ENCODE measurements at regions not wholly inside any gene's neighbourhood (a gene's known extent, or its start where the extent isn't known, plus 50 kb on each side); places are given as distances from the start of the nearest gene placed in this dataset.

DNA sequence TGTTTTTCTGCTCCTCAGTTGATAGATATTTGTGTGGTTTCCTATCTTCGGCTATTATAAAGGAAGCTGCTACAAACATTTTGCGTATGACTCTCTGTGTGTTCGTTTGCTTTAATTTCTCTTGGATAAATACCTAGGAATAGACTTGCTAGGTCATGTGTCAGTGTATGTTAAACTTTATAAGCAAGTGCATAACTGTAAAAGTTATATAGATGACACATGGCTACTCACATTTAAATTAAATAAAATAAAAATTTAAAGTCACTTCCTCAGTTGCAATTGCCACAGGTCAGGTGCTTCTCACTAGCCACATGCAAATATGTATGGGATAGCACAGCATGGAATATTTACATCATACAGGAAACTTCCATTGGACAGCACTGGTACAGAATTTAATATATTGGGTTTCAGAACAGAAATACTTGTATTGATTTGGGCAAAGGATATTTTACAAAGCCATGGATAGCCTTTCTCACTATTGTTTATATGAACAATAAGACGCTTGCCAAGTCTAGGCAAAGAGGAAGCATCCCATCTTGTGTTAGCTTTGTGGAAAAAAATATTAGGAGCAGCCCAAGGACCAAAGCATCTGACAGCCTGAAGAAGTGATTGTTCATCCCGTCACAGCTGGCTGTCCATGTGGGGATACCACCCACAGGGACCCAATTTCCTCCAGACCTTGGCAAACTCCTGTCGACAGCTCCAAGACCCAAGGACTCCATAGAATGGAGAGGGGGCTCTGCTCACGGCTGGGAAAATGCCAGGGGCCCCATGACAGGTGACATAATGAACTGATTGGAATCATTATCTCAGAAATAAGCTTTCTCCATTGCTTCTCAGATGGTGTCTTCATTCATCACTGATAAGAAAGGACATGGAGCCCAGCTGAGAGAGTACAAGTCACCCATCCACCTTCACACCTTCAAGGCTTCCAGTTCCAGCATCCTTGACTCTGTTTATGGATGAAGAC lies 196.7 kb downstream of the SH3BP4 start:
- TF ChIP-seq POLR2A (IDR thresholded peaks at IDR 0.05): no peak
- no peak for TF ChIP-seq POLR2AphosphoS5 (IDR thresholded peaks at IDR 0.05)
- TF ChIP-seq, protein P1, sequence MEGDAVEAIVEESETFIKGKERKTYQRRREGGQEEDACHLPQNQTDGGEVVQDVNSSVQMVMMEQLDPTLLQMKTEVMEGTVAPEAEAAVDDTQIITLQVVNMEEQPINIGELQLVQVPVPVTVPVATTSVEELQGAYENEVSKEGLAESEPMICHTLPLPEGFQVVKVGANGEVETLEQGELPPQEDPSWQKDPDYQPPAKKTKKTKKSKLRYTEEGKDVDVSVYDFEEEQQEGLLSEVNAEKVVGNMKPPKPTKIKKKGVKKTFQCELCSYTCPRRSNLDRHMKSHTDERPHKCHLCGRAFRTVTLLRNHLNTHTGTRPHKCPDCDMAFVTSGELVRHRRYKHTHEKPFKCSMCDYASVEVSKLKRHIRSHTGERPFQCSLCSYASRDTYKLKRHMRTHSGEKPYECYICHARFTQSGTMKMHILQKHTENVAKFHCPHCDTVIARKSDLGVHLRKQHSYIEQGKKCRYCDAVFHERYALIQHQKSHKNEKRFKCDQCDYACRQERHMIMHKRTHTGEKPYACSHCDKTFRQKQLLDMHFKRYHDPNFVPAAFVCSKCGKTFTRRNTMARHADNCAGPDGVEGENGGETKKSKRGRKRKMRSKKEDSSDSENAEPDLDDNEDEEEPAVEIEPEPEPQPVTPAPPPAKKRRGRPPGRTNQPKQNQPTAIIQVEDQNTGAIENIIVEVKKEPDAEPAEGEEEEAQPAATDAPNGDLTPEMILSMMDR (IDR thresholded peaks at IDR 0.05): no peak
- TF ChIP-seq EP300 (IDR thresholded peaks at IDR 0.05): no peak
- 54 to 62% methylated on average over 7 of the region's 7 CpGs for WGBS, 2 donors
- DNase-seq: no peak
- Histone ChIP-seq H3K4me3 (no peak overlapping the region), H3K27me3 (no peaks in the 10 kb centered on the region), H3K36me3 (no peaks in the 10 kb centered on the region), H3K9me3 (no peaks in the 10 kb centered on the region), H3K27ac (no peak overlapping the region), H3K4me1 (no peaks in the 10 kb centered on the region)
- intact Hi-C loops (cut with DNase I): no loop called here

DNA sequence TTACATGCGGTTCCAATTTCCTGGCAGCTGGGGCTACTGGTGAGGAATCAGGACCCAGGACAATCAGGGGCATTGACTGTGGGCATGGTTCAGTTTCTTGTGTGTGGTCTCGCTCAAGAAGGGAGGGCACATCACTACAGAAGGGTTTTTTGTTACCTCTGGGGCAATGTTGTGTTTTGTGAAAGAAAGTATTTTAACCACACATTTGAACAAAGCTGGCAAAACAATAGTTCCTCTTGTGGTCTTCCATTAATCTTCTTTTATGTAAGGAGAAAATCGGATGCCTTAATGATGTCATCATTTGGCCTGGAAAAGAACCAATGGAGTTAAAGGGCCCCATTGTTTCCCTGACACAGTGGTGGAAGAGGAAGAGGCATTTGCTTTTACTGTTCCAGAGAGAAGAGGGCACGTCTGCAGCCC lies 197.4 kb downstream of the SH3BP4 start:
- H3K27ac ChIP-seq: no peak overlapping the region

GRCh38 chr2:235149736-235150135 lies 197.9 kb downstream of the SH3BP4 start:
- WGBS, 2 donors: 14 to 46% methylated on average over 1 of the region's 1 CpG
- peak; percentile 5 for DNase-seq
- Histone ChIP-seq H3K27ac (no peak overlapping the region), H3K27me3 (no peaks in the 10 kb centered on the region), H3K36me3 (no peaks in the 10 kb centered on the region), H3K4me3 (no peak overlapping the region), H3K9me3 (no peaks in the 10 kb centered on the region), H3K4me1 (no peaks in the 10 kb centered on the region)
- TF ChIP-seq POLR2A (IDR thresholded peaks at IDR 0.05): no peak
- TF ChIP-seq, protein P1 (IDR thresholded peaks at IDR 0.05): no peak
- no peak for TF ChIP-seq POLR2AphosphoS5 (IDR thresholded peaks at IDR 0.05)
- TF ChIP-seq EP300 (IDR thresholded peaks at IDR 0.05): no peak
- intact Hi-C loops (cut with DNase I): no loop called here

More for the DNA sequence above, 197.4 kb downstream of the SH3BP4 start:
- no peak overlapping the region for H3K4me3 ChIP-seq
- 36 to 49% methylated on average over 4 of the region's 4 CpGs for WGBS, 2 donors
- no peaks in the 10 kb centered on the region for H3K36me3 ChIP-seq
- intact Hi-C loops (cut with DNase I): no loop called here
- no peaks in the 10 kb centered on the region for H3K9me3 ChIP-seq
- no peak for DNase-seq
- TF ChIP-seq EP300 (IDR thresholded peaks at IDR 0.05) (no peak), POLR2A (IDR thresholded peaks at IDR 0.05) (no peak), POLR2AphosphoS5 (IDR thresholded peaks at IDR 0.05) (no peak)
- TF ChIP-seq, protein P1 (IDR thresholded peaks at IDR 0.05): no peak
- H3K27me3 ChIP-seq: no peaks in the 10 kb centered on the region
- H3K4me1 ChIP-seq: no peaks in the 10 kb centered on the region

DNA sequence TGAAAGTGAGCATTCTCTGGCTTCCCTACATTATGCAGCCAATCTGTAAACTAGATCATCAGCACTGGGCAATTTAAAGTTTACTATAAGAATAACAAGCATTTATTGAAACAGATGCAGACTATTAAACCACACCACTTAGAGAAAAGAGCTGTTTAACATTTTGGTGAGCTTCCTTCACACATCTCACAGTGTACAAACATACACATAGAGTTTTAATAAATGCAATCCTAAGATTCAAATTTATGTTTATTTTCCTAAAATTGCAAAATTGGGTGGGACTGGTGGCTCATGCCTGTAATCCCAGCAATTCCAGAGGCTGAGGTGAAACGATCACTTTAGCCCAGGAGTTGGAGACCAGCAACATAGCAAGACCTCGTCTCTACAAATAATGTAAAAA lies 199.3 kb downstream of the SH3BP4 start:
- DNase-seq: peak; percentile 3
- no peak overlapping the region for H3K4me3 ChIP-seq
- H3K27me3 ChIP-seq: no peaks in the 10 kb centered on the region
- no peaks in the 10 kb centered on the region for H3K36me3 ChIP-seq
- no peak for TF ChIP-seq EP300 (IDR thresholded peaks at IDR 0.05)
- TF ChIP-seq, protein P1 (IDR thresholded peaks at IDR 0.05): no peak
- TF ChIP-seq POLR2A (IDR thresholded peaks at IDR 0.05): no peak
- no peak for TF ChIP-seq POLR2AphosphoS5 (IDR thresholded peaks at IDR 0.05)
- 78 to 89% methylated on average over 2 of the region's 2 CpGs for WGBS, 2 donors
- intact Hi-C loops (cut with DNase I): no loop called here
- H3K4me1 ChIP-seq: no peaks in the 10 kb centered on the region
- H3K9me3 ChIP-seq: no peaks in the 10 kb centered on the region
- no peak overlapping the region for H3K27ac ChIP-seq

Data from sigmoid colon (tissue), 6 donors.